NCI-H510A treated with DMSO at 0.1 percent for 48 hours (cell line): ENCODE measurements at regions not wholly inside any gene's neighbourhood (a gene's known extent, or its start where the extent isn't known, plus 50 kb on each side); places are given as distances from the start of the nearest gene placed in this dataset.
"Not testable (repeated sequence)": the region's sequence is repeated elsewhere in the genome, so short reads cannot be mapped to it uniquely, and the experiment has no call there.

Experiments used
- DNase-seq: peaks from one replicate; lab custom pipeline; 2025; lab: John Stamatoyannopoulos, UW

DNA sequence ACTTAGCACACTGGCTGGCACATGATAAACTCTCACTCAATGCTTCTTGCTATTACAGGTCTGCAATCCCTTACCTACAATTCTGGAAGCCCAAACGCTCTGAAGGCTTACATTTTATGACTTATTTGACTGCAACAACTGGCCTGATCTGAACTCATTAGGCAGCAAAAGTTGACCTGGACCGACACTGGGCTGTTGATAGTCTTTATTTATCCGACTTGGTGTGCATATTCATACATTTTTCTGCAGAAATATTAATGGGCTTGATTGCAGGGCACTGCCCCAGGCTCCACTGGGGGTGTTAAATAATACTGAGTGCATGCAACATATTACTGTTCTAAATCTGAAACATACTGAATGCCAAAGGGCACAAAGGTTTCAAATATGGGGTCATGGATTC lies 1076.7 kb downstream of the BCL11B start:
- no peak for DNase-seq

DNA sequence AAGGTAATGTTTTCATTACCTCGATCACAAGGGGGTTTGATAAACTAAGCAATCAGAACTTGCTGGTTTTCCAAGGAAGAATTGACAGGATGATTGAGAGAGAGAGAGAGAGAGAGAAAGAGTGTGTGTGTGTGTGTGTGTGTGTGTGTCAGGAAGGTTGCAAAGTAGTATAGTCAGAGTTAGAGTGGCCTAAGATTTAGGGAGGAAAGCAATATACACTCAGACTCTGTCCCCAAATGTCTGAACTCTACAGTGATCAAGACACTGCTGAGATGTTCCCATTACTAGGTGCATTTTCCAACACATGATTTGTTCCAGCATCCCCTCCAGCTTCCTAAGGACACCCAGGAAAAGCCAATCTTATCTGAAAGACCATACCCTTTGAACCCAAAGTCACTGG lies 1074.1 kb downstream of the BCL11B start:
- DNase-seq, result no peak

DNA sequence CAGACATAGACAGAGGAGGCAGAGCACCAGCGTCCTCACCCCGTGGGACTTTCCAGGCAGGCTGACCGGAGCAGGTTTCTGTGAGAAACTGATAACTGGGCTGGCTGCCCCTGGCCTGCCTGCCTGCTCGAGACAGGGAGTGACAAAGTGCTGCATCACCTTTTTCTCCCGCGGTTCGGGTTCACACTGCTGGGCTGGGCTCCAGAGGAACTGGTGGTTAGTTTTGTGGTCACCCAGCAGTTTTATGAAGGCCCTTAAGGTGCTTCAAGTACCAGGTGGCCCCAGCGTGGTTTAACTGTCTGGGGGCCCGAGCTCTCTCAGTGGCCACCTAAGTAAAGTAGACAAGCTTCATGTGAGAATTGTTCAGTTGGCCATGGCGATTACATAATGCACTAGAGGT lies 1073.6 kb downstream of the BCL11B start:
- peak; percentile 12 for DNase-seq

DNA sequence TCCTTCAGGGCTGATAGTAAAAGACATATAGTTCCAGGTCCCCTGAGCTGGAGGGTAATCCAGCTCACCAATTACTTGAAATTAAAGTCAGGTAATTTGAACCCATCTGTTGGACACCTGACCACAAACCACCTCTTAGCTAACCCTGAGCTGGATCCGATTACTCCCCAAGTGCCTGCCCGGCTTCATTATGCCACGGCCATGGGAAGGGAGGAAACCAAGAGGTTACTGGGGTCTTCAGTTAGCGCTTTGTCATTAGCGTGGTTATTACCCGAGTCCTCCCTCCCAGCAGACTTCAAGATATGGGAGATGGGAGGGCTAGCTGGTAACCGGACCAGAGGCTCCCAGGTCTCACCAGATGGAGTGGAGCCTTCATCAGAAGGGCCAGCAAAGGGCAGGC lies 1071.4 kb downstream of the BCL11B start:
- DNase-seq, result peak; percentile 2

DNA sequence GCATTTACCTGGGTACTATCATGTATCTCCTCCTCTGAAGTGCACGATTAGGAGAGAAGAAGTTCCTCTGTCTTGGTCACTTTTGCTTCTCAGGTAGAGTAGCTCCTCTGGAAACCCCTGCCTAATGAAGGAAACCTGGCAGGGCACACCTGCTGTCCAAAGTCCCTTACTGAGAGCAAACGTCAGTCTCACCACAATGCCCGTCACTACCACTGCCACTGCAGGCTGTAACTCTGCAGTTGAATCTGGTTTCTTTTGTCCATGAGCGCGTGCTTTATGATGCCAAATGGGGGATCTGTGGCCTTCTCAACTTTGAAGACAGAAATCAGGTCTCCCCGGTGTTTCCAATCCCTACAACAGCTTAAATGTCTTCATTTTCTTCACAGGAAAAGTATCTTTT lies 1068.6 kb downstream of the BCL11B start:
- DNase-seq, result no peak

DNA sequence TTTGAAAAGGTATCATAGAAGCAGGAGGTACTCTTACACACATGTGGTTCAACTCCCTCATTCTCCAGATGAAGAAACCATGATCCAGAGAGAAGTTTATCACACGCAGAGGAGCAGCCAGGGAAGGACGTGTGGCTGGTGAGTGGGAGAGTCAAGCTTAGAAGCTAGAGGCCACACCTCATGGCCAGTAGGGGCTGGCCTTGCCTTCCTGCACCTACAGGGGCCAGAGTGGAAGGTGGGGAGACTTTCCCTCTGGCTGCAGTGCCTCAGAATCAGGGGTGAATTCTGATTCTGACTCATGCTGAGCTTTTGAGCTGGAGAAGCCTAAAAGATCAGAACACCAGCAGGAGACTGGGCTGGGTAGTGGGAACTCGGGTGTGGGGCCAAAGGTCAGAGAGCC lies 1067.9 kb downstream of the BCL11B start:
- no peak for DNase-seq

DNA sequence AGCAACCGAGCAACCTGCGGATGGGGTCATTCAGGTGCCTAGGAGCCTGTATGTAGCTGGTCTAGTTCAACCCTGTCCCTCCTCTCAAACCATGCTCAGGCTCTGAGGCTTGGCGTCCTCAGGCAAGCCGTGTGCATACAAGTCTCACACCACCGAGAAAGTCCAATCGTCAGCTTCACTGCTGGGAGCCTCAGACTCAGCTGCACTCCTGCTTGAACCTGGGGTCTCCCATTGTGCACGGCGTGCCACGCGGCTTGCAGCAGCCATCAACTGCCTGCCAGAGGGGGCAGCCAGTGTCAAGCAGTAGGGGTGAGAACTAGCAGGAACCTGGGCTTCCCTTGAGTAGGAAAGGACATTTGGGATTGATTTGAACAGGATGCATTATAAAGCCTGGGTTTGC lies 1064.6 kb downstream of the BCL11B start:
- no peak for DNase-seq

DNA sequence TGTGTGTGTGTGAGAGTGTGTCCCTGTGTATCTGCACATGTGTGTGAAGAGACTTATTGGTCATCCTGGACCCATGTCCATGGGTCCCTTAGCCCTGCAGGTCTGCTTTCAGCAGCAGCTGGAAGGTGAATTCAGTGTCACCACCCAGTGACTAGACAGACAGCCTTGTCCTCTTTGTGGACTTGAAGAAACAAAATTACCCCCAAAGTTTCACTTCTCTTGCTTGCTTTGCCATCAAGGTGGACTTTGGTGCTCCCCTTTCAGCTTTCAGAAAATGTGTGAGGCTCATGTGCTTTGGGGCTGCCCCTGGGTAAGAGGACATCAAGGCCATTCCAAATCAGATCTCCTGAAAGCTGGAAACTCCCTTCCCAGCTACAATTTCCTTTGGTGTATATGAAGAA lies 1063.8 kb downstream of the BCL11B start:
- DNase-seq, result no peak

DNA sequence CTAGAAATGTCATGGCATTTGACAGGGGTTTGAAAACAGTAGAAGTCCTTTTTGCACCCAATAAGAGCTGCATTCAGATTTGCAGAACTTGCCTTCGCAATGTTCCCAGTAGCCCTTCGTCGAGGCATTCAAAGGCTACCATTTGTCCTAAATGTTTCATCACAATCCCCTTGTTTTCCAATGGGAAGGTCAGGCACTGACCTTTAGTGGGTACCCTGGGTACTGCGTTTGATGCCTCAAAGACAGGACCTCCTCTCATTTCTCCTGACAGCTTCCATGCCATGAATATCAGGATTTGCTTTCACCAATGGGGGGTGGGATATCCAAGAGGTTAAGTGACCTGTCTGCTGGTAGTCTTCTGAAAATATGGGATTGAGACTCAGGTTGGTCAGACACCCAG lies 1063.1 kb downstream of the BCL11B start:
- DNase-seq, result no peak

DNA sequence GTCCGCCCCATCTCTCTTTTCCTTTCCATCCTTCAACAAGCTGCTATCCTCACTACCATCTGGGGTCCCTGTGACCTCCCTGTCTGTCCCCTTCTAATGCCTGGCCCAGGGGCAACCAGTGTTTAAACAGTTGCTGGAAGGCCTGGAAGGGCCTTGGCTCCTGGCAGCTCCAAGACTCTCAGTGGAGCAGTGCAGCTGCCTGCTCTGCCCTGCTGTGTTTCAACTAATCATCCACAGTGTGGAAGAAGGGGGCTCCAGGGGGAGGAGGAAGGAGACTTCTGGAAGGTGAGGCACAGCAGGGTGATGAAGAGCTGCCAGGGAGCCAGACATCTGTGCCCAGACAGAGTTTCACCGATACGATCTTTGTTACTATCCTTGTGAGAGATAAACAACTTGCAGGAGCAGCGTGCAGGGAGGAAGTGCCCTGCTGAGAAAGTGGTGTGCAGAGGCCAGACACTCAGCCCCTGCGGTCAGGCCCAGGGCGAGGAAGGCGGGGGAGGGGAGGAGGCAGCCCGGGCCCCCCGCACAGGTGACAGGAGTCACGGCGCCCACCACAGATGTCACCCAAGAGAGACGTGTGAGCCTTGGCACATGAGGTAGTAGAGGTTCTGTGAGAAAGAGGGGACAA lies 1061.8 kb downstream of the BCL11B start:
- DNase-seq, result no peak

DNA sequence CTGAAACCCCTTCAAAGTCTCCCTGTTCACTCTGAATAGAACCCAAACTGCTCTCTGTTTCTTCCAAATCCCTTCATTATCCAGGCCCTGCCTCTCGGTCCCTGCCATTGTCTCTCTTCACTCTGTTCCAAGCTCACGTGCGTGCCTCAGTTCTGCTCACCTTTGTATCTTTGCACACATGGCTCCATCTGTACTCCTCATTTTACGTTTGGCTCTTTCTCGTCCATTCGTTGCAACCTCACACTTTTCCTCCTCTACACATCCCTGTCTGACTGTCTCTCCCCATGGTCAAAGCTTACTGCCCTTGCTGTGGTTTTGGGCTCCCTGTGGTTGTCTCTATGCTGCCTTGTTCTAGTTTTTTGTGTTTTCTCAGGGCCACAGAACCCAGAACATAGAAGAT lies 1054.5 kb downstream of the BCL11B start:
- DNase-seq, result no peak

DNA sequence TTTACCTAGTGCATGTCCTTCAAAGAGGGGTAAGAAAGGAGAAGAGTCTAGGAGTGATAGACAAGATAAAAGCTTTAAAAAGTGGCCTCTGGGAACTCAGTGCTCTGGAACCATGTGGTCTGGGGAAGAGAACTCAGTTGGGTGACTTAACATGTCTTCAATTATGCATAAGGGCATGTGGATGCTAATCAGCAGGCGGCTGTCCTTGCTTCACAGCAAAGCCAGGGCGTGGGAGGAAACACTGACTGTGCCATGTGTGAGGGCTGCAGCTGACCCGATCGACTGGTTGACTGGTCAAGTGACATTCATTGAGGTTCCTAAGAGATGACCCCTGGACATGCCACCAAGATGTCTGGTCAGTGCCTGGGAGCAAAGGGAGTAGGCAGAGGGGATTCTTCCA lies 1053.8 kb downstream of the BCL11B start:
- no peak for DNase-seq

DNA sequence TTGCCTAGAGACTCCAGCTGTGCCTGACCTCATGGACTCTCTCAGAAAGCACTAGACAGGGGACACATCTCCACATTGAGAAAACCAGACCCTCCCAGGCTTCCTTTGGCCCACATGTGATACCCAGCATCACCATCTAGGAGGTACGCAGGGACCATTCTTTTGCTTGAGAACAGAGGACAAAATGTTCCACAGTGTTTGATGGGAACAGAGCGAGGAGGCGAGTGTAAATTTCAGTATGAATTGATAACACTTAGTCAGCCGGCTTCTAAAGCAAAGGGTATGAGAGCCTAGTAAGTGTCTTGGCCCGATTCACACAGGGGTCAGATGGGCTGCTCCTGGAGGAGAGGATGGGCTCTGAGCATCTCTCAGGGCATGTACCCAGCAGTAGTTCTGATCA lies 1052.4 kb downstream of the BCL11B start:
- no peak for DNase-seq

DNA sequence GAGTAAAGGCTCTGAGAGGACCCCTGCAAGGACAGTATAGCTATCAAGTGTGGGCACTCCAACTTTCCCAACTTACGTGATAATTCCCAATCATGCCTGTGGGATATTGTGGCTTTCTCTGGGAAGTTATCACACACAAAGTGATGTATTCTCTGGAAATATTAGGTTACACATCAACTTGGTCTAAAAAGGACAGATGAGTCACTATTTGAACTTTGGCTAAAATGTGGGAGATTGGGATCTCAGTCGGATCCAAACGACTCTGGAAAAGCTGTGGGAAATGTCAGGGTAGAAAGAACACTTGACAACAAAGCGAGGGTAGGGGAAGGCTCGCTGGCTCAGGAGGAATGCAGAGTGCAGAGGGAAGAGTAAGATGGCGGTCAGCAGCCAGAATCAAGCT lies 1048.9 kb downstream of the BCL11B start:
- DNase-seq, result no peak

DNA sequence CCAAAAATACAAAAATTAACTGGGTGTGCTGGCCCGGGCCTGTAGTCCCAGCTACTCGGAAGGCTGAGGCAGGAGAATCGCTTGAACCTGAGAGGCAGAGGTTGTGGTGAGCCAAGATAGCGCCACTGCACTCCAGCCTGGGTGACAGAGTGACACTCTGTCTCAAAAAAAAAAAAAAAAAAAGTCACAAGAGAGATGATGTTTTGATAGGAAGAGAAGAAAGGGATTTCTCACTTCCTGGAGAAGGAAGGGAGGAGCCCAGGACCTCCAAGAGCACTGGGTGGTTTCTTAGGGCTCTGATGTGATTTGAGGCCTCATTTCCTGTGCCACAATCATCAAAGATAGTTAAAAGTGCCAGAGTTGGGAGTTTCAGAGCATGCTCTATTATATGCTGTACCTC lies 1048.3 kb downstream of the BCL11B start:
- not testable (repeated sequence) for DNase-seq

DNA sequence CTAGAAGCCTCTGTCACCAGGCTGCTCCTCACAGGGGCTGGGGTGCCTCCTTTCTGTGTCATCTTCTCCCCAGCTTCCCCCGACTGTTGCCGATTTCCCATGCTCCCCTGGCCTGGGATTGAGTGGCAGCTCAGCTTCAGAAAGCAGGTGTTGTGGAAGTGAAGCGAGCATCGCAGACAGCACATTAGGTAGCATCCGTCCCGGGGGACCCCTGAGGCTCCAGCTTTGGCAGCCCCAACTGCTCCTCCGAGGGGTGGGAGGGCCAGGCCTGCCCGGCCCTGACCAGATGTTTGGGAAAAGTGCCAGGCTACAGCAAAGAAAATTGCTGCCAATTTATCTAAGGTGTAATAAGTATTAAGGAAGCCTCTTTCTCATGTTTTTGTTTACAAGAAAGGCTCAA lies 1045.6 kb downstream of the BCL11B start:
- no peak for DNase-seq

DNA sequence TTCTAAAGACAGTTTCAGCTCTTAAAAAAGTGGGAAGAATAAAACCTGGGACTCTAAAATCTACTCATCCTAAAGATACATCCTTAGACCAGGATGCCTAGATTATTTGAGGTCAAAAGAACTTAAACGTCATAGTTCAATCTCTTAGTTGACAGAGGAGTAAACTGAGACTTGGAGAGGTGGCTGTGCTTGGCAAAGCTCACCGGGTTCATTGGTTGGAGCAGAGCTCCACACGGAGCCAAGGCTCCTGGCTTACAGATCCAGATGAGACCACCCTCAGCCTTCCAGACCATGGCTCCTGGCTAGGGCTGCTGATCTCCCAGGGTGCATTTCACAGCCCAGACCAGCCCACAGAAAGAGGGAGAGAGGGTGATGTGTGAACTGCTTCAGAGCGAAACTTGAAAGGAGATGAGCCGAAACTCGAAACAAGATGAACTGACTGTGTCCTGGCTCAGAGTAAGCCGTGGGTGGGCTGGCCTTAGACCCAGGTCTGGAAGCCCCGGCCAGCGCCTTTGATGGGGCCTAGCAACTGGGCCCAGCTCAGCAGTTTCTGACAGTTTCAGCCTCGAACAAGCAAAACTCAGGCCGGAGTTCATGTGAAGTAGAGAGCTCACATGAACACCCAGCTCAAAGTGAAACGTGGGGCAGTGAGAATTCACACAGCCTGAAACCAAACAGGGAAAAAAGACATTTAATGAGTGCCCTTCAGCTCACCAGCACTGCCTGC lies 1044.8 kb downstream of the BCL11B start:
- DNase-seq, result no peak

DNA sequence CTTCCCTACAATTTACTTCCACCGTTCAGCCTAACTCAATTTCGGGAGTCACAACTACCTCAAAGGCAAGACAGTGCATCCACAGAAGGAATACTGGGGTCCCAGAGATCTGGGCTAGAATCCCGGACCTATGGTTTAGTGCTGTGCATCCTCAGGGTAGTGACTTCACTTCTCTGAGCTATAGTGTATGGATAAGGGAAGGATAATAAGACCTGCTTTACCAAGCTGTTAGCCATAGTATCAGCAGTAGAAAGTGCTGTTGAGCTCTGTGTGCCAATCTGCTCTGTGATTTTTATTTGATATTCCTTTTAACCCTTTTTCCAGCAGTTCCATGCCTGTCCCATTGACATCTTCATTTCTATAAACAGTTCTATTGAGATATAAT lies 1044.3 kb downstream of the BCL11B start:
- DNase-seq, result no peak

DNA sequence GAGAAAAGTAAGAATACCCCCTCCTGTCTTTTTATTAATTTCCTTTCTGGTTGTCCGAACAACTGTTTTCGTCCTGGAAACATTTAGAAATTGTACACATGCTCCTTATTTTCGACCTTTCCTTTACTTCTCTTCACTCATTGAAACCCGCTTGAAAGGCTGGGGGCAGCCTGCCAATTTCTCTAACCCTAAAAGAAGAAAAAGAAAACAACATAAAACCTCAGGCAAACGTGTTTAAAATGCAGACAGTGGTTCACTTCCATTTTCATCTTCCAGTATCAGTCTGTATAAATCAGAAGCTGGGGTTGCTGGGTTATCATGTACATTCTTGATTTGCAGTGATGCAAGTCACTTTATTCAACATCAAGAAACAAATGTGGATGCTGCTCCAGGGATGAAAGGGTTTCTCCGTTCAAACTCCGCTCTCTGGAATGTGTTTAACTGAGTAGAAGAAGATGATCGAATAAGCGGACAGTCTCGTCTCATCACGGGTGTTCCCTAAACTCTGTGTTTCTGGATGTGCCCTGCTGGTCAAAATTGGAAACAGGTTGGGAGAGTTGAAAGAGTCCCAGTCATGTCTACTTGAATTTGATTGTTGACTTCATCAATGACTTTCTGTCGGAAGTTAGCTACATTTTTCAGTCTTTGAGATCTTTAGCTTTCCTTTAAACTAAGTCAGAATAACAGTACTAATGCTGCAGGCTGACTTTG lies 1042.2 kb downstream of the BCL11B start:
- no peak for DNase-seq

DNA sequence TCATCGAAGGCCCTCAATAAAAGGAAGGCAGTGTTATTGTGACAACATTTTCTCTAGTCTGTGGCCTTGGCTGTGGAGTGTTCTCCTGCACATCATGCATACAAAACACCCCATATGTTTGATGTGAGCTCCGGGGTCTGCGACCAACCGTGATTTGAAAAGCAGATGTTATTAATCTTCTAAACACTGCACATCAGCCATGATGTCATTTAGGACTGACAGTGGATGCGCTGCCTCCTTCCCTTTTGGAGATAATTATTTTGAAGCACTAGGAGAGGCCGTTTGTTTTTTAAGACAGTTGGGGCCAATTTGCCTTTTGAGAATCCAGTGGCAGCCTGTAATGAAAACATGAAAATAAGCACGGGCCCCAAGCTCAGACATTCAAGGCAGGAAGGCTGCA lies 1041.6 kb downstream of the BCL11B start:
- no peak for DNase-seq

DNA sequence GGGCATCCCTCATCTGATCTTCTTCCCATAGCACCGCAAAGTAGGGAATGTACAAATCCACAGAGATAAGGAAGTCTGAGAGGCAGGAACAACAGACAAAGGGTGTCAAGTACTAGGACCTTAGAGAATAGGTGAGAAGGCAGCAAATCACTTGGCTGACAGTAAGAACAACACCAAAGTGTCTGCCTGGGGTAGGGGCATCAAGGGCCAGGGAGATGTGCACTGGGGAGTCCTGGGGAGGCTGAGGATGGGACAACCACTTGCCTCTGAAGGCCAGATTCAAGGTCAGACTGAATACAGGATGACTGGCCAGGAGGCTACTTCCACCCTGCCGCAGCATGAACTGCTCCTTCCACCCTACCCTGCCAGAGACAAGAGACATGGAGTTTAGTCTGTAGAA lies 1040.8 kb downstream of the BCL11B start:
- no peak for DNase-seq

DNA sequence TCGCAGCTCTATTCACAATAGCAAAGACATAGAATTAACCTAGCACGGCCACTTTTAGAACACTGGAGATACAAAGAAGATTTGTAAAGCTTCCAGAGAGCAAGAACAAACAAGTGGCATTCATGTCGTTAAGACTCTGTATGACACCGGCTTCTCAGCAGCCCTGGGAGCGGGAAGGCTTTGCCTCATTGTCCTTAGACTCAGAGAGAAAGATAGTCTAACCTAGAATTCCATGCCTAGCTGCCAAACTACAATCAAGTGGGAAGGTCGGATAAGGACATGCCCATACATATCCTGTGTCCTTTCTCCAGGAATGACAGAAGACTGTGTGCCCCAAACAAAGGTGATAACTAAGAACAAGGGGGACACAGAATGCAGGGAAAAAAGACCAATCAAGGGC lies 1038.3 kb downstream of the BCL11B start:
- DNase-seq, result no peak

DNA sequence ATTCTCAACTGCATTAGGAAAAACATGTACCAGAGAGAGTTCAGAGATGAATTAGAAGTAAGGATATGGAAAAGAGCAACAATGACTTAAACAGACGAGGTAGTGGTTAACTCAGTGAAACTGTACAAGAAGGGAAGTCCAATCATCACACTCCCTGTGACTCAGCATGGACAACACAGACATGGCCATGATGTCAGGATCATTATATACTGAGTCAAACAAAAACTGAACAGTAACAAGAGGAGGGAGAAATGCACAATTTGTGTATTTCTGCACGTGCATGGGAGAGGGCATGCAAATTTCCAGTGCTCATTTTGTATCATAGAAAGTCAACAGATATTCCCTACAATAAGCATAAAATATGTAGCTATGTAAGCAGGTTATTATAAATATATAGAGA lies 1037.8 kb downstream of the BCL11B start:
- no peak for DNase-seq

DNA sequence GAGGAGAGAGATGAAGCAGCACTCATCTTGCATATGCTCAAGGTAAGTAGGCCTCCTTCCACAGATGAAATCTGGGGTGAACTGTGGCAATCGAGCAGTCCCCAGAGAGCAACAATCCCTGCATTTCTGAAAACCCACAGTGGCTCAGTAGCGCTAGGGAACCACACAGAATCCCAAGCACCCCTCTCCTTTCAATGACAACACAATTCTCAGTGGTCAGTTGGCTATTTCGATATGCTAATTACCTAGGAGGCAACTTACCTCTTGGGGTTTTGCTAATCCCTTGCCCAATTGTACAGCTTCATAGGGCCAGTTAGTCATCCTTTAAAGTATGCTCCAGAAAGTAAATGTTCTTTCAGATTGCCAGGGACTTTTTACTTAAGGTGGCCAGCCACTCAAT lies 1035.7 kb downstream of the BCL11B start:
- no peak for DNase-seq
